ENCODE measurements at regions not wholly inside any gene's neighbourhood (a gene's known extent, or its start where the extent isn't known, plus 50 kb on each side); places are given as distances from the start of the nearest gene placed in this dataset.

- ATAC-seq (ENCODE audit: low FRiP score) = no peak
- TF ChIP-seq CTCF (IDR thresholded peaks at IDR 0.05) = no peak
- DNase-seq (ENCODE audit: low spot score) = no peak
Observed at GRCh38 chr5:60507687-60508086, 192.3 kb downstream of the DEPDC1B start.

GRCh38 chr5:60505373-60506171 lies 194.4 kb downstream of the DEPDC1B start:
- DNase-seq (ENCODE audit: low spot score) (no peak), ATAC-seq (ENCODE audit: low FRiP score) (no peak)
- no peak for TF ChIP-seq CTCF (IDR thresholded peaks at IDR 0.05)

GRCh38 chr5:60504342-60504741 lies 195.6 kb downstream of the DEPDC1B start:
- TF ChIP-seq CTCF (IDR thresholded peaks at IDR 0.05) = no peak
- ATAC-seq (ENCODE audit: low FRiP score) = no peak
- no peak for DNase-seq (ENCODE audit: low spot score)

GRCh38 chr5:60503771-60504170 lies 196.2 kb downstream of the DEPDC1B start:
- DNase-seq (ENCODE audit: low spot score) (no peak), ATAC-seq (ENCODE audit: low FRiP score) (no peak)
- TF ChIP-seq CTCF (IDR thresholded peaks at IDR 0.05) = no peak

- no peak for TF ChIP-seq CTCF (IDR thresholded peaks at IDR 0.05)
- ATAC-seq (ENCODE audit: low FRiP score) (no peak), DNase-seq (ENCODE audit: low spot score) (no peak)
Observed at GRCh38 chr5:60497706-60498500, 202.1 kb downstream of the DEPDC1B start.

- TF ChIP-seq CTCF (IDR thresholded peaks at IDR 0.05) = no peak
- ATAC-seq (ENCODE audit: low FRiP score) (no peak), DNase-seq (ENCODE audit: low spot score) (no peak)
Observed at GRCh38 chr5:60495644-60496520, 204.1 kb downstream of the DEPDC1B start.

Data from omental fat pad (tissue), 3 donors.